ENCODE measurements at regions not wholly inside any gene's neighbourhood (a gene's known extent, or its start where the extent isn't known, plus 50 kb on each side); places are given as distances from the start of the nearest gene placed in this dataset.

GRCh38 chr7:156153590-156153989, 341.3 kb upstream of the SHH start:
- Histone ChIP-seq H3K27ac (replicated peaks) (no peak overlapping the region), H3K27me3 (ENCODE audit: insufficient read depth, poor library complexity, severe bottlenecking) (no peaks in the 10 kb centered on the region), H3K4me3 (replicated peaks; ENCODE audit: insufficient read depth, low read length) (no peak overlapping the region)
- TF ChIP-seq SPI1 (IDR thresholded peaks at IDR 0.05; ENCODE audit: borderline replicate concordance, low read depth) (no peak), POLR2AphosphoS5 (IDR thresholded peaks at IDR 0.05; ENCODE audit: low read depth) (no peak), GABPA (IDR thresholded peaks at IDR 0.05; ENCODE audit: low read depth) (no peak), REST (IDR thresholded peaks at IDR 0.05; ENCODE audit: insufficient replicate concordance, low read depth) (no peak), CTCF (IDR thresholded peaks at IDR 0.05; ENCODE audit: insufficient read depth, low read length) (no peak)
- DNase-seq (ENCODE audit: low read depth in 1 of 2, low spot score in 1 of 2): no peak

- DNase-seq (ENCODE audit: low read depth in 1 of 2, low spot score in 1 of 2): no peak
- Histone ChIP-seq H3K27ac (replicated peaks) (no peak overlapping the region), H3K27me3 (ENCODE audit: insufficient read depth, poor library complexity, severe bottlenecking) (no peaks in the 10 kb centered on the region), H3K4me3 (replicated peaks; ENCODE audit: insufficient read depth, low read length) (no peak overlapping the region)
- TF ChIP-seq REST (IDR thresholded peaks at IDR 0.05; ENCODE audit: insufficient replicate concordance, low read depth): no peak
- no peak for TF ChIP-seq CTCF (IDR thresholded peaks at IDR 0.05; ENCODE audit: insufficient read depth, low read length)
- no peak for TF ChIP-seq POLR2AphosphoS5 (IDR thresholded peaks at IDR 0.05; ENCODE audit: low read depth)
- no peak for TF ChIP-seq GABPA (IDR thresholded peaks at IDR 0.05; ENCODE audit: low read depth)
- TF ChIP-seq SPI1 (IDR thresholded peaks at IDR 0.05; ENCODE audit: borderline replicate concordance, low read depth): no peak
Observed at GRCh38 chr7:156152390-156152789, 340.1 kb upstream of the SHH start.

GRCh38 chr7:156151658-156152057, 339.4 kb upstream of the SHH start:
- Histone ChIP-seq H3K4me3 (replicated peaks; ENCODE audit: insufficient read depth, low read length) (no peak overlapping the region), H3K27ac (replicated peaks) (no peak overlapping the region), H3K27me3 (ENCODE audit: insufficient read depth, poor library complexity, severe bottlenecking) (no peaks in the 10 kb centered on the region)
- DNase-seq (ENCODE audit: low read depth in 1 of 2, low spot score in 1 of 2): no peak
- TF ChIP-seq GABPA (IDR thresholded peaks at IDR 0.05; ENCODE audit: low read depth): no peak
- no peak for TF ChIP-seq POLR2AphosphoS5 (IDR thresholded peaks at IDR 0.05; ENCODE audit: low read depth)
- TF ChIP-seq SPI1 (IDR thresholded peaks at IDR 0.05; ENCODE audit: borderline replicate concordance, low read depth): no peak
- no peak for TF ChIP-seq REST (IDR thresholded peaks at IDR 0.05; ENCODE audit: insufficient replicate concordance, low read depth)
- no peak for TF ChIP-seq CTCF (IDR thresholded peaks at IDR 0.05; ENCODE audit: insufficient read depth, low read length)
